ENCODE measurements at regions not wholly inside any gene's neighbourhood (a gene's known extent, or its start where the extent isn't known, plus 50 kb on each side); places are given as distances from the start of the nearest gene placed in this dataset.

DNA sequence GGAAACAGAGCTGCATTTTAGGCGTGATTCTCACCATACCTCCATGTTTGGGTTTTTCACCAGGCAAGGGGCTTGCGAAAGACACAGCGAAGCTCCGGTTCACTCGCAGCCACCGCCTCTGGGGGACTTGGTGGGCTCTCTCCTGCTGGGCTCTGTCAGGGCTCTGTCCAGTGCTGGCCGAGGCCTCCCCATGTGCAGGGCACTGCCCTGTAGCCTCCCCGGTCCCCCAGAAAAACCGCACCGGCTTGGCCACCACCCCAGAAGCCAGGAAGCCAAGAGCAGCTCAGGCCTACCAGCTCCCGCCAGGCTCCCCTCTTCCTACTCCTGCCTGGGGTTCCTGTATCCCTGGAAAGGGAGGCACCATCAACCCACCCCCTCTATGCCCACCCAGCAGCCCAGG is 151.5 kb downstream of the CTTN start:
- H3K4me2 ChIP-seq = no peak overlapping the region
- H3K36me3 ChIP-seq = no peaks in the 10 kb centered on the region
- TF ChIP-seq, protein P1, sequence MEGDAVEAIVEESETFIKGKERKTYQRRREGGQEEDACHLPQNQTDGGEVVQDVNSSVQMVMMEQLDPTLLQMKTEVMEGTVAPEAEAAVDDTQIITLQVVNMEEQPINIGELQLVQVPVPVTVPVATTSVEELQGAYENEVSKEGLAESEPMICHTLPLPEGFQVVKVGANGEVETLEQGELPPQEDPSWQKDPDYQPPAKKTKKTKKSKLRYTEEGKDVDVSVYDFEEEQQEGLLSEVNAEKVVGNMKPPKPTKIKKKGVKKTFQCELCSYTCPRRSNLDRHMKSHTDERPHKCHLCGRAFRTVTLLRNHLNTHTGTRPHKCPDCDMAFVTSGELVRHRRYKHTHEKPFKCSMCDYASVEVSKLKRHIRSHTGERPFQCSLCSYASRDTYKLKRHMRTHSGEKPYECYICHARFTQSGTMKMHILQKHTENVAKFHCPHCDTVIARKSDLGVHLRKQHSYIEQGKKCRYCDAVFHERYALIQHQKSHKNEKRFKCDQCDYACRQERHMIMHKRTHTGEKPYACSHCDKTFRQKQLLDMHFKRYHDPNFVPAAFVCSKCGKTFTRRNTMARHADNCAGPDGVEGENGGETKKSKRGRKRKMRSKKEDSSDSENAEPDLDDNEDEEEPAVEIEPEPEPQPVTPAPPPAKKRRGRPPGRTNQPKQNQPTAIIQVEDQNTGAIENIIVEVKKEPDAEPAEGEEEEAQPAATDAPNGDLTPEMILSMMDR (IDR thresholded peaks at IDR 0.05) = no peak
- TF ChIP-seq EZH2 (IDR thresholded peaks at IDR 0.05) = no peak
- no peaks in the 10 kb centered on the region for H3K27me3 ChIP-seq
- peaks cover 11% of the 10 kb centered on the region for H4K20me1 ChIP-seq (ENCODE audit: low read depth)
- peaks cover 10% of the 10 kb centered on the region for H3K27me3 Mint-ChIP-seq (ENCODE audit: insufficient read depth, low read depth)
- no peak overlapping the region for H2AFZ ChIP-seq (replicated peaks)
- H3K9me3 Mint-ChIP-seq = no peaks in the 10 kb centered on the region
- H3K27ac ChIP-seq = no peak overlapping the region
- H3K27ac Mint-ChIP-seq = no peak overlapping the region
- H3F3A ChIP-seq (ENCODE audit: low read depth) = peaks cover 8% of the 10 kb centered on the region
- no peak overlapping the region for H3K4me3 Mint-ChIP-seq
- no peak for DNase-seq (ENCODE audit: low spot score)
- H3K9me3 ChIP-seq (ENCODE audit: low read depth) = no peaks in the 10 kb centered on the region
- H3K4me1 ChIP-seq = peaks cover 31% of the 10 kb centered on the region
- H3K36me3 Mint-ChIP-seq = no peaks in the 10 kb centered on the region
- H3K4me3 ChIP-seq = no peak overlapping the region
- no peak overlapping the region for H3K9ac ChIP-seq
- H3K79me2 ChIP-seq (ENCODE audit: low read depth) = no peaks in the 10 kb centered on the region
- H3K4me1 Mint-ChIP-seq = peaks cover 69% of the 10 kb centered on the region

DNA sequence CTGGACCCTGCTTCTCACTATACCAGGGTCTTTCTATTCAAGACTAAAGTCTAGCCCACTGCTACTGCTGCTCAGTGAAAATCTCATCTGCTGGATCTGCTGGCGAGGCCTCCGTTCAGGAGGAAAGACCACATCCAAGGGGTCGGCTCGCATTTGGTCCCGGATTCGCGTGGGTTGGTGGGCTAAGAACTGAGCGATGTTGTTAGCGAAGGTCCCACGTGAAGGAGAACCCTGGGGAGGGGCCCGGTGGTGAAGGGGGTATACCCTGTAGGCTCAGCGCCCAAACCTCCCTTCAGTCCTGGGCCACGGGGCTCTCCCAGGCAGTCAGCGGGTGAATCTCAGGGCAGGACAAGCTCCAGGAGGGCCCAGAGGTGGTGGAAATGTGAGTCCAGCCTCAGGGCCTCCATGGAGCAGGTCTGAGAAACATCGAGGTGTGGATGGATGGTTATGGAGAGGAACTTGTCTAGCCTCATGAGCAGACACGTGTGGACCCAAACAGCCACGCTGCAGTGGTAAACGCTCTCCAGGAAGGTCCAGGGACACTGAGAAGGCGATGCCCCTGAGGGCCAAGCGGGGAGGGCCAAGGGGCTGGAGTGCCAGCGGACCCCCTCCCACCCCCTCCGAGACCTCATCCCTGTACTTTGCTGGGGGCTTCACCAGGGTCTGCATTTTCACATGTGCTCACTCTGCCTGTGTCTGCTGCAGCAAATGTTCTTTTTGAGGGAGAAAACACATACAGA is 152.3 kb downstream of the CTTN start:
- Histone ChIP-seq H3K79me2 (ENCODE audit: low read depth) (no peaks in the 10 kb centered on the region), H3K36me3 (no peaks in the 10 kb centered on the region), H4K20me1 (ENCODE audit: low read depth) (peaks cover 6% of the 10 kb centered on the region), H3K9me3 (ENCODE audit: low read depth) (no peaks in the 10 kb centered on the region), H3F3A (ENCODE audit: low read depth) (peaks cover 11% of the 10 kb centered on the region), H3K4me3 (no peak overlapping the region), H3K9ac (no peak overlapping the region), H3K4me1 (peaks cover 31% of the 10 kb centered on the region), H2AFZ (replicated peaks) (no peak overlapping the region), H3K4me2 (no peak overlapping the region), H3K27ac (no peak overlapping the region), H3K27me3 (no peaks in the 10 kb centered on the region)
- H3K27me3 Mint-ChIP-seq (ENCODE audit: insufficient read depth, low read depth) = peaks cover 8% of the 10 kb centered on the region
- no peak for DNase-seq (ENCODE audit: low spot score)
- no peak overlapping the region for H3K4me3 Mint-ChIP-seq
- H3K27ac Mint-ChIP-seq = peak overlapping the region; percentile 63
- H3K9me3 Mint-ChIP-seq = no peaks in the 10 kb centered on the region
- TF ChIP-seq, protein P1 (IDR thresholded peaks at IDR 0.05) = no peak
- TF ChIP-seq EZH2phosphoT487 (IDR thresholded peaks at IDR 0.05) (no peak), EZH2 (IDR thresholded peaks at IDR 0.05) (no peak)
- no peaks in the 10 kb centered on the region for H3K36me3 Mint-ChIP-seq
- peaks cover 70% of the 10 kb centered on the region for H3K4me1 Mint-ChIP-seq

DNA sequence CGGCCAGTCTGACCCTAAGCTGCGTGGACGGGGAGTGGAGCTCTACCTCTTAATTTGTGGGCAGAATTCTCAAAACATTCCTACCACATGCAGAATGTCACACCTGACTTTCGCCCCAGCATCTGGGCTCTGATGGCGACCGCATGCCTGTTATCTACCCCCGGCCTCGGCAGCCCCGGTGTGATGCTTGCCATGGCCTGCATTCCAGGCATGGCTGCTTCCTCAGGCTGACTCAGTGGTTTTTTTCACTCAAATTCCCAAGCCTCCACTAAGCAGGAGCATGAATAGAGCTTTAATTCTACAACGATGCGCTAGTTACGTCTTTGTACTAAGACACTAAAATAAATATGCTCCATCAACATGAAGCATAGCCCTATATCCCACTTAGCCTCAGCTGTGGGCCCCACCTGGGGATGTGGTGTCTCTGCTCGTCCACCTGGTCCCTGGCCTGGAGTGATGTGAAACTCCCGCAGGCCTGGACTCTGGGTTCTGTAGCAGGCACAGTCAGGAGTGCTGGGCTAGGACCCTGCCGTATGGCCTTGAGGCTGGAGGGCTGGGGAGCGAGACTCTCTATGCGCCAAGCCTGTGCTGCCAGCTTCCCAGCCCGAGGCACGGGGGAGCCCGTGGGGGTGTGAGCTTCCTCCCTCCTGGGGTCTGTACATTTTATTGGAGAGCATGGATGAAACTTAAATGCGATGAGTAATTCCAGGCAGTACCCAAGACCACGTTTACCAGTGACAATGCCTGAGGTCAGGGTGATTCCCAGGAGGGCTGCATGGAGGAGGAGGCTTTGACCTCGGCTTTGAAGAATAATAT is 153.2 kb downstream of the CTTN start:
- peak overlapping the region; percentile 88 for H3K27ac Mint-ChIP-seq

More for the DNA sequence above, 153.2 kb downstream of the CTTN start:
- H3K4me1 ChIP-seq = peaks cover 33% of the 10 kb centered on the region
- TF ChIP-seq EZH2phosphoT487 (IDR thresholded peaks at IDR 0.05) = no peak
- TF ChIP-seq, protein P1 (IDR thresholded peaks at IDR 0.05) = no peak
- TF ChIP-seq EZH2 (IDR thresholded peaks at IDR 0.05) = no peak
- DNase-seq (ENCODE audit: low spot score) = peak; percentile 33
- H3K27me3 Mint-ChIP-seq (ENCODE audit: insufficient read depth, low read depth) = peaks cover 7% of the 10 kb centered on the region
- no peaks in the 10 kb centered on the region for H3K79me2 ChIP-seq (ENCODE audit: low read depth)
- no peaks in the 10 kb centered on the region for H3K9me3 Mint-ChIP-seq
- peaks cover 18% of the 10 kb centered on the region for H3F3A ChIP-seq (ENCODE audit: low read depth)
- no peak overlapping the region for H3K27ac ChIP-seq
- no peaks in the 10 kb centered on the region for H3K9me3 ChIP-seq (ENCODE audit: low read depth)
- no peak overlapping the region for H3K9ac ChIP-seq
- H3K4me3 ChIP-seq = no peak overlapping the region
- no peaks in the 10 kb centered on the region for H3K27me3 ChIP-seq
- H4K20me1 ChIP-seq (ENCODE audit: low read depth) = peaks cover 5% of the 10 kb centered on the region
- no peaks in the 10 kb centered on the region for H3K36me3 Mint-ChIP-seq
- peaks cover 71% of the 10 kb centered on the region for H3K4me1 Mint-ChIP-seq
- no peak overlapping the region for H3K4me3 Mint-ChIP-seq
- no peaks in the 10 kb centered on the region for H3K36me3 ChIP-seq
- H3K4me2 ChIP-seq = no peak overlapping the region
- H2AFZ ChIP-seq (replicated peaks) = no peak overlapping the region

All from neural progenitor cell (in vitro differentiated cells).